Aorta (tissue), 5 donors: ENCODE measurements at regions not wholly inside any gene's neighbourhood (a gene's known extent, or its start where the extent isn't known, plus 50 kb on each side); places are given as distances from the start of the nearest gene placed in this dataset.

ENCODE experiments used
- ATAC-seq: fragments of 200-7000 bp; cut with Tn5 transposase; one replicate; pipeline ENCODE4 v1.9.1; 2022; ENCODE audit warnings: moderate library complexity; ENCODE audit not compliant: low FRiP score
- DNase-seq, 2 donors: peaks; one replicate each; pipeline ENCODE4 v3.0.0-alpha.2; 2020
- H3K27ac ChIP-seq, 2 donors: one replicate each; pipeline ENCODE4 v1.5.1; 2013; ENCODE audit warnings: low read length in 2 of 2, mild to moderate bottlenecking in 2 of 2, moderate library complexity in 2 of 2, control low read depth in 1 of 2, inconsistent platforms in 1 of 2, low read depth in 1 of 2
- H3K27me3 ChIP-seq, 2 donors: one replicate each; pipeline ENCODE4 v1.6.1; 2013; ENCODE audit warnings: control low read depth in 1 of 2, low read length in 1 of 2, mild to moderate bottlenecking in 1 of 2, moderate library complexity in 1 of 2; ENCODE audit not compliant: insufficient read depth in 2 of 2, control insufficient read depth in 1 of 2
- H3K36me3 ChIP-seq, 2 donors: one replicate each; pipeline ENCODE4 v1.6.1; 2013; ENCODE audit warnings: control low read depth in 1 of 2, low read length in 1 of 2, mild to moderate bottlenecking in 1 of 2; ENCODE audit not compliant: insufficient read depth in 2 of 2, control insufficient read depth in 1 of 2
- H3K4me1 ChIP-seq, 2 donors: one replicate each; pipeline ENCODE4 v1.6.1; 2013; ENCODE audit warnings: low read length in 2 of 2, control low read depth in 1 of 2, mild to moderate bottlenecking in 1 of 2, moderate library complexity in 1 of 2; ENCODE audit not compliant: insufficient read depth in 2 of 2, control insufficient read depth in 1 of 2
- H3K4me3 ChIP-seq, 2 donors: one replicate each; pipeline ENCODE4 v1.5.1; 2013; ENCODE audit warnings: low read length in 2 of 2, control low read depth in 1 of 2, mild to moderate bottlenecking in 1 of 2
- H3K9me3 ChIP-seq: one replicate; pipeline ENCODE4 v1.6.1; 2013; ENCODE audit warnings: mild to moderate bottlenecking, low read length; ENCODE audit not compliant: control insufficient read depth
- WGBS, 2 donors: extraction: QIAGEN DNeasy Blood & Tissue Kit; methylation state at CpG; one replicate each; pipeline ENCODE4 v1.1.7; 2013; 5-methylcytosine and 5-hydroxymethylcytosine counted together
- intact Hi-C, 2 donors: fragments of 100-400 bp; cut with DNase I; formaldehyde crosslinking; loops; one replicate each; pipeline versions ENCODE4 v1.14.2 to v1.15.0; 2022
- donor health status: healthy with polysubstance abuse.
- donor health status: Bipolar disorder and iron deficiency.
- donor health status: DM: no; HTN: no; CAD: no.
- donor health status: DM: no; HTN: no; CAD: no.
- donor health status: DM: yes; HTN: yes; CAD: no.

DNA sequence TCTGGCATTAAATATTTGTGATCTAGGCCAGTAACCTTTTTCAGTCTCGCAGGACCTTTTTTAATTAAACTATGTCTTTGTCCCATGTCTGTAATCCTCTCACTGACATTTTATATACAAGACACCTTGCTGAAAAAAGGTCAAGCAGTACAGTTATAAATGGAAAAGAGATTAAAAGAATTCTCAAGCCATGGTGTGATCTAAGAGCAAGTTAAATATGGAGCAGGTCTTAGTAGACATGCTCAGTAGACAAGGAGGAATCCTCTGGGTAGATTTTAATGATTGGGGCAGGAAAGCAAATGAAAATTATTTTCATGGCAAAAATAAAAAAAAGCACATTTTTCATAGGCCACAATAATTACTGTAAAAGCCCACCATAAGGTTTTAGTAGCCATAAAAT, 203.5 kb downstream of the PPP1R3A start:
- Histone ChIP-seq H3K27me3 (no peaks in the 10 kb centered on the region), H3K4me1 (peaks cover 0 to 2% of the 10 kb centered on the region in 2 donors), H3K9me3 (no peaks in the 10 kb centered on the region), H3K36me3 (no peaks in the 10 kb centered on the region), H3K4me3 (no peak overlapping the region), H3K27ac (no peak overlapping the region)
- DNase-seq (no peak), ATAC-seq (no peak)
- intact Hi-C loops = no loop called here
- WGBS, 2 donors = 0 to 43% methylated on average over 1 of the region's 1 CpG

DNA sequence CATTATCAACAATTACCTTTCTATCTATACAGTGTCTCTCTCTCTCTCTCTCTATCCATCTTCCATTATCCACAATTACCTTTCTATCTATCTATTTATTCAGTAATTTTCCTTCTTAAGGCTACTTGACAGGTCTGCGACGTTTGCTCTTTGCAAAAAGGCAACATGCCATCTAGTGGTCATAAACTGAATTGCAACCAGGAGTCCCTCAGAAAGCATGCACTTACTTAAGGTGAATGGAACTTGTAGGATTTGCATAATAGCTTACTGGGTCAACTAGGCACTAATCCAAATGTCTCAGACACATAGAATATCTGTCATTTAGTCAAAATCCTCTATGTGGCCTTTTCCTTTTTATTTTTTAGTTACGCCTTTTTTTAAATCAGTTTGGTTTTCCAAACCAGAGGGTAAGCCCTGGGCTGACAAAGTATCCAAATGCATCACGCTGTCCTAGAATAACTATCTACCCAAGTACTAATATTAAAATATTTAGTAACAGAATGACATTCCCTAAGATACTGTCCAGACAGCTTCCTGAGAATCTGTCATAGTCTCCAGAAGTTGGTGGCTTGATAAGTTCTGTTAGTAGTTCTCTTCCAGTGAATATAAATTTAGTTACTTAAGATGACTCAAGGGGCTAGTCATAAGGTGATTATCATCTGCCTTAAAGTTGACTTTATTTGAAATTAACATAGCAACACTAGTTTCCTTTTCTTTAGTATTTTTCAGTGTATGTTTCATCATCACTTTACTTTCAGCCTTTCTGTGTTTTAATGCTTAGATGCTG, 208.3 kb downstream of the PPP1R3A start:
- H3K27ac ChIP-seq = no peak overlapping the region
- peak; percentile 63 for ATAC-seq
- no peaks in the 10 kb centered on the region for H3K9me3 ChIP-seq
- DNase-seq = no peak
- H3K27me3 ChIP-seq = no peaks in the 10 kb centered on the region
- intact Hi-C loops = no loop called here
- no peak overlapping the region for H3K4me3 ChIP-seq
- H3K36me3 ChIP-seq = no peaks in the 10 kb centered on the region
- 14 to 24% methylated on average over 4 of the region's 4 CpGs for WGBS, 2 donors
- no peaks in the 10 kb centered on the region for H3K4me1 ChIP-seq

DNA sequence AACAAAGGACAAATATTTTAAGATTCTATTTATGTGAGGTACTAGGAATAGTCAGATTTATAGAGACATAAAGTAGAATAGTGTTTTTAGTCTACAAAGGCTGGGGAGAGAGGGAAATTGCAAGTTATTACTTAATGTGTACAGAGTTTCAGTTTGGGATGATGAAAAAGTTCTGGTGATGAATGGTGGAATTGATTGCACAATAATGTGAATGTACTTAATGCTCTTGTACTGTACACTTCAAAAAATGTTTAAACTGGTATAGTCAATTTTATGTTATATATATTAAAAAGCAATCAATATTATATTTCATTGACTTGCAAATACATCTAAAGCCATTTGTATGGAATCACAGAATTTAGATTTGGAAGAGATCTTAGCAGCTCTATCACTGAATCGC, 213.4 kb downstream of the PPP1R3A start:
- Histone ChIP-seq H3K9me3 (no peaks in the 10 kb centered on the region), H3K27ac (no peak overlapping the region), H3K27me3 (no peaks in the 10 kb centered on the region), H3K4me1 (no peaks in the 10 kb centered on the region), H3K36me3 (no peaks in the 10 kb centered on the region), H3K4me3 (no peak overlapping the region)
- WGBS, 2 donors = 93% methylated on average over 1 of the region's 1 CpG
- intact Hi-C loops = no loop called here
- DNase-seq (no peak), ATAC-seq (no peak)

DNA sequence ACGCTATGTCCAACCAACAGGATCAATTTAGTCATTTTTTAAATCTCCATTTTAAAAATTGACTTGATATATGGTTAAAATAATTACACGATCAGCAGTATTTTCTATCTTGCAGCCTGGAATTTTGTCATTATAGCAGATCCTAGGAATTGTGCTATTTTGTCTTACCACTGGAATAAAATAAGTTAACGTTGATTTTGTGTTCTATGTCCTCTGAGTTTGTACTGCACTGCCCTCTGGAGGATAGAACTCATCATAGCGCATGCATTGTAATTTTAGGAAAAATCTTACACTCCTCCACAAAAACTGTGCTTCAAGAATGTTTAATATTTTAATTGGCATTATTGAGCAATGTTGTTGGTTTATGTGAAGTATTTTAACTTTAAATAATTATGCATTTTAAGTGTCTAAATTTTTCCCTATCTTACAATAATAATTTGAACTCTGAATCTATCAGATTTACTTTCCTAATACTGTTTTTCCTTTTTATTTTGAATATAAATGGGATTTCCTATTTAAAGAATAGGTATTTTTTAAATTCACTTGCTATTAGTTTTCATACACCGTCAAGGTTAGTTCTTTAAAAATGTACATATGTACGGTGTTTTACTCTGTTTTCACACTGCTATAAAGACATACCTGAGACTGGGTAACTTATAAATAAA, 220.1 kb downstream of the PPP1R3A start:
- H3K9me3 ChIP-seq = no peaks in the 10 kb centered on the region
- ATAC-seq (no peak), DNase-seq (no peak)
- H3K36me3 ChIP-seq = no peaks in the 10 kb centered on the region
- no peak overlapping the region for H3K4me3 ChIP-seq
- H3K4me1 ChIP-seq = no peaks in the 10 kb centered on the region
- 21 to 28% methylated on average over 6 of the region's 6 CpGs for whole genome bisulfite sequencing, 2 donors
- intact Hi-C loops = loop anchor here (5.0 to 10.0 kb wide), 5 partner anchors 276 to 1144 kb away; no protein-coding TSS in a partner anchor
- H3K27ac ChIP-seq = no peak overlapping the region
- no peaks in the 10 kb centered on the region for H3K27me3 ChIP-seq

DNA sequence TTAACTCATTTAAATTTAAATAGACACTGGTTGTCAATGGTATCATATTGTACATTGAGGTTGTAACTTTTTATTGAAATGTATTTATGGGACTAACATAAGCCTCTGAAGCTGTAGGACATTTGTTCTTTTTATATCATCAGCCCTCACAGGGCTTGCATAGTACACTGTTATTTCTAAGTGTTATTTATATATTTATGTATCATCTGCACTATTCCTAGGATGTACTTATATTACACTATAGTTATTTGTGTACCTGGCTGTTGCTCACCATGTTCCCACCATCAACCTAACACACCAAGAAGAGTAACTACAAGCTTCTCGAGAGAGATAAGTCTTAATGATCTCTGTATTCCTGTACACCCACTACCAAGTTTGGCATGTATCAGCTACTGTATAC, 224.7 kb downstream of the PPP1R3A start:
- ATAC-seq (no peak), DNase-seq (no peak)
- no peaks in the 10 kb centered on the region for H3K27me3 ChIP-seq
- no peaks in the 10 kb centered on the region for H3K9me3 ChIP-seq
- WGBS, 2 donors = 93 to 100% methylated on average over 1 of the region's 1 CpG
- no peak overlapping the region for H3K27ac ChIP-seq
- H3K4me3 ChIP-seq = no peak overlapping the region
- intact Hi-C loops = loop anchor here in 1 of 2 donors (10.0 kb wide), 2 partner anchors 529 to 1139 kb away; no protein-coding TSS in a partner anchor
- H3K4me1 ChIP-seq = no peaks in the 10 kb centered on the region
- no peaks in the 10 kb centered on the region for H3K36me3 ChIP-seq

DNA sequence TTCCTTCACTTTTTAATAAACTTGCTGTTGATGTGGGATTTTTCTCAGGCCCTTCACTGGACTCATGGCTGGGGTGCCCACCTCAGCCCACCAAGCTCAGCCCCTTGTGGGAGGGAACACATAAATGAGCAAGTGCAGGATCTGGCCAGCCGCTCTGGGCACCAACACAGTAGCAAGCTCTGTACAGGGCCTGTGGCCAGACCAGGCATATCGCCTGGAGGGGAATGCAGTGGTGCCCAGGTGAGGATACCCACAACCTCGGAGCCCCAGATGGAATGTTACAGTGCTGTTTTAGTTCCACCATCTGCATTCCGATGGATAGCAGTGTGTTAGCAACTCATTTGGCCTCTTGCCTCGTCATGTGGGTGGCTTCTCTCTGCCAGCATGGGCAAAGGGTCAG, 234.6 kb downstream of the PPP1R3A start:
- WGBS, 2 donors = 88 to 93% methylated on average over 5 of the region's 5 CpGs
- H3K27me3 ChIP-seq = no peaks in the 10 kb centered on the region
- no peak overlapping the region for H3K27ac ChIP-seq
- DNase-seq (peak in 1 of 2 donors; percentile 62), ATAC-seq (no peak)
- intact Hi-C loops = no loop called here
- no peaks in the 10 kb centered on the region for H3K4me1 ChIP-seq
- H3K4me3 ChIP-seq = no peak overlapping the region
- H3K36me3 ChIP-seq = no peaks in the 10 kb centered on the region
- H3K9me3 ChIP-seq = no peaks in the 10 kb centered on the region

DNA sequence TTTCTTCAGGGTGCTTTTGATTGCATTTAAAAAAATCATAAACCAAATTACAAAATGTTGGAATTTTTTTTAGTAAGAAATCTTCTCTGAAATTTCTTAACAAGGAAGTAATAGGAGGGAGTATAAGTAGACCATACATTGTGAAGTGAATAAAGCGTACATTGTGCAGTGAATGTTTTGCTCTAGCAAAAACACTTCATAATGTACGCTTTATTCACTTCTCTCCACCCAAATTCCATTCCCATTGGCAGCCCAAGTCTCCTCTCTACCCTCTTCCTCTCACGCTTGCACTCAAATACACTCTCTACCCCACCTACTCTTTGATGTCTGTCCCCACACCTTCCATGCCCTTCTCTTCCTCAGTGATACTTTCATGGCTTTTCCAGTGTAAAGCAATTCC, 241.0 kb downstream of the PPP1R3A start:
- no peaks in the 10 kb centered on the region for H3K9me3 ChIP-seq
- no peak overlapping the region for H3K27ac ChIP-seq
- WGBS, 2 donors = 97 to 98% methylated on average over 3 of the region's 3 CpGs
- no peaks in the 10 kb centered on the region for H3K27me3 ChIP-seq
- H3K4me1 ChIP-seq = no peaks in the 10 kb centered on the region
- DNase-seq (no peak), ATAC-seq (no peak)
- H3K4me3 ChIP-seq = no peak overlapping the region
- no peaks in the 10 kb centered on the region for H3K36me3 ChIP-seq
- intact Hi-C loops = no loop called here

DNA sequence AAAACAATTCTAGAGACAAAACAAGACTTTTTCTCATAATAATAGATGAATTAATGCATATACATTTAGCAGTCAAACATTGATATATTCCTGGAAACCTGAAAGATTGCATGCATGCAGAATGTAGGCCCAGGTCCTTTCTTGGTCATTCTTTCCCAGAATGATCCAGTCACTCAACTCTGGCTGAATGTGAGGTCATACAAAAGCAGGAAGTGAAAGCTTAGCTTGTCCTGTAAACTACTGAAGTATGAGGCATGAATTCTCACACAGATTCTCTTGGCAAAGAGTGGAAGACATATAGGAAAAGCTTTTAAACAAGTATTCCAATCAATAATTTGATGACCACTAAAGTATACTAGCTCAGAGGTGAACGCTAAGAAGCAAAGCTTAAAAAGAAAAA, 253.9 kb downstream of the PPP1R3A start:
- Histone ChIP-seq H3K27ac (no peak overlapping the region), H3K4me3 (no peak overlapping the region), H3K9me3 (no peaks in the 10 kb centered on the region), H3K4me1 (no peaks in the 10 kb centered on the region), H3K27me3 (no peaks in the 10 kb centered on the region), H3K36me3 (no peaks in the 10 kb centered on the region)
- DNase-seq = no peak
- ATAC-seq = no peak
- 94 to 97% methylated on average over 1 of the region's 1 CpG for WGBS, 2 donors
- intact Hi-C loops = no loop called here

DNA sequence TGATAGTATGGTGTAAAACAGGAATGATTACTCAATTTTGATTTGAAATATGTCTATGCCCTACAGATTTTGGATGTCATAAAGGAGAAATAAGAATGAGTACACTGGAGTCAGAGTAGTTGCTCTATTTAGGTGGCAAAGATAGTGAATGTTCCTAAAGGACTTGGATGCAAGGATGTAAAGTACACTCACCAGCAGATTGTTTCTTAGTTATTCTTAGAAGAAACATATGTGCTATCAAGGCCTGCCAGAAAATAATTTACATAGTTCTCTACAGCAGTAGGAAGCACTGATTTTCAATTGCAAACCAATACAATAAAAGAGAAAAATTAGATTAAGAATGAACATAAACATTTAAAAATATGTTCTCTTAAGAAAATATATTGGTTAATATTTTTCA, 259.4 kb downstream of the PPP1R3A start:
- no peak overlapping the region for H3K27ac ChIP-seq
- intact Hi-C loops = no loop called here
- ATAC-seq (no peak), DNase-seq (no peak)
- no peaks in the 10 kb centered on the region for H3K27me3 ChIP-seq
- H3K9me3 ChIP-seq = no peaks in the 10 kb centered on the region
- H3K4me1 ChIP-seq = no peaks in the 10 kb centered on the region
- no peaks in the 10 kb centered on the region for H3K36me3 ChIP-seq
- H3K4me3 ChIP-seq = no peak overlapping the region
